GM23338 (cell line): ENCODE measurements at regions not wholly inside any gene's neighbourhood (a gene's known extent, or its start where the extent isn't known, plus 50 kb on each side); places are given as distances from the start of the nearest gene placed in this dataset.

ENCODE experiments used
- CREB1 ChIP-seq: fragments of 250-450 bp; sonication (Bioruptor Pico); IDR thresholded peaks from 2 replicates; pipeline ENCODE4 v1.5.0; 2020; ENCODE audit warnings: low read depth, mild to moderate bottlenecking, moderate library complexity
- EZH2 ChIP-seq: fragments of 200-600 bp; sonication (generic); IDR thresholded peaks from one replicate; pipeline ENCODE4 v1.8.0; 2017; ENCODE audit warnings: antibody characterized with exemption, mild to moderate bottlenecking, low read depth; ENCODE audit not compliant: unreplicated experiment
- JUNB ChIP-seq: IDR thresholded peaks from one replicate; pipeline ENCODE4 v1.6.1; 2016; ENCODE audit warnings: antibody characterized with exemption; ENCODE audit not compliant: unreplicated experiment
- POLR2AphosphoS5 ChIP-seq: IDR thresholded peaks from 2 replicates; pipeline ENCODE4 v1.6.1; 2016; ENCODE audit warnings: antibody characterized with exemption, low read depth
- STAT1 ChIP-seq: IDR thresholded peaks from one replicate; pipeline ENCODE4 v1.6.1; 2016; ENCODE audit warnings: antibody characterized with exemption; ENCODE audit not compliant: unreplicated experiment
- ZNF114 ChIP-seq: fragments of 250-450 bp; sonication (Bioruptor Pico); IDR thresholded peaks from 2 replicates; pipeline ENCODE4 v1.5.0; 2020; ENCODE audit warnings: mild to moderate bottlenecking, moderate library complexity
- ZNF331 ChIP-seq: fragments of 250-450 bp; sonication (Bioruptor Pico); IDR thresholded peaks from 2 replicates; pipeline ENCODE4 v1.5.0; 2020; ENCODE audit warnings: low read depth, mild to moderate bottlenecking, moderate library complexity
- TF ChIP-seq, protein P1 (sequence below): IDR thresholded peaks from 2 replicates; pipeline ENCODE4 v1.6.1; 2016; ENCODE audit warnings: antibody characterized with exemption
- TF ChIP-seq, protein P2 (sequence below), 2 experiments: fragments of 200-600 bp in 1 of 2; sonication (generic) in 1 of 2; conservative IDR thresholded peaks; 2 replicates each; pipeline versions ENCODE4 v1.5.1 to v1.6.1; 2016 to 2017; ENCODE audit warnings: antibody characterized with exemption in 2 of 2, low read depth in 2 of 2, mild to moderate bottlenecking in 2 of 2, moderate library complexity in 1 of 2
- TF ChIP-seq, protein P3 (sequence below): IDR thresholded peaks from one replicate; pipeline ENCODE4 v1.6.1; 2018; ENCODE audit warnings: antibody characterized with exemption; ENCODE audit not compliant: unreplicated experiment

- TF ChIP-seq, protein P1, sequence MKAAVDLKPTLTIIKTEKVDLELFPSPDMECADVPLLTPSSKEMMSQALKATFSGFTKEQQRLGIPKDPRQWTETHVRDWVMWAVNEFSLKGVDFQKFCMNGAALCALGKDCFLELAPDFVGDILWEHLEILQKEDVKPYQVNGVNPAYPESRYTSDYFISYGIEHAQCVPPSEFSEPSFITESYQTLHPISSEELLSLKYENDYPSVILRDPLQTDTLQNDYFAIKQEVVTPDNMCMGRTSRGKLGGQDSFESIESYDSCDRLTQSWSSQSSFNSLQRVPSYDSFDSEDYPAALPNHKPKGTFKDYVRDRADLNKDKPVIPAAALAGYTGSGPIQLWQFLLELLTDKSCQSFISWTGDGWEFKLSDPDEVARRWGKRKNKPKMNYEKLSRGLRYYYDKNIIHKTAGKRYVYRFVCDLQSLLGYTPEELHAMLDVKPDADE: no peak
- TF ChIP-seq, protein P2, sequence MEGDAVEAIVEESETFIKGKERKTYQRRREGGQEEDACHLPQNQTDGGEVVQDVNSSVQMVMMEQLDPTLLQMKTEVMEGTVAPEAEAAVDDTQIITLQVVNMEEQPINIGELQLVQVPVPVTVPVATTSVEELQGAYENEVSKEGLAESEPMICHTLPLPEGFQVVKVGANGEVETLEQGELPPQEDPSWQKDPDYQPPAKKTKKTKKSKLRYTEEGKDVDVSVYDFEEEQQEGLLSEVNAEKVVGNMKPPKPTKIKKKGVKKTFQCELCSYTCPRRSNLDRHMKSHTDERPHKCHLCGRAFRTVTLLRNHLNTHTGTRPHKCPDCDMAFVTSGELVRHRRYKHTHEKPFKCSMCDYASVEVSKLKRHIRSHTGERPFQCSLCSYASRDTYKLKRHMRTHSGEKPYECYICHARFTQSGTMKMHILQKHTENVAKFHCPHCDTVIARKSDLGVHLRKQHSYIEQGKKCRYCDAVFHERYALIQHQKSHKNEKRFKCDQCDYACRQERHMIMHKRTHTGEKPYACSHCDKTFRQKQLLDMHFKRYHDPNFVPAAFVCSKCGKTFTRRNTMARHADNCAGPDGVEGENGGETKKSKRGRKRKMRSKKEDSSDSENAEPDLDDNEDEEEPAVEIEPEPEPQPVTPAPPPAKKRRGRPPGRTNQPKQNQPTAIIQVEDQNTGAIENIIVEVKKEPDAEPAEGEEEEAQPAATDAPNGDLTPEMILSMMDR (conservative IDR thresholded peaks at IDR 0.05; ENCODE audit: low read depth in 2 of 2): no peak
- TF ChIP-seq EZH2 (no peak), ZNF331 (no peak), POLR2AphosphoS5 (no peak), ZNF114 (CRISPR knock-in tag) (no peak), JUNB (no peak), CREB1 (CRISPR knock-in tag) (no peak), STAT1 (no peak)
- TF ChIP-seq, protein P3, sequence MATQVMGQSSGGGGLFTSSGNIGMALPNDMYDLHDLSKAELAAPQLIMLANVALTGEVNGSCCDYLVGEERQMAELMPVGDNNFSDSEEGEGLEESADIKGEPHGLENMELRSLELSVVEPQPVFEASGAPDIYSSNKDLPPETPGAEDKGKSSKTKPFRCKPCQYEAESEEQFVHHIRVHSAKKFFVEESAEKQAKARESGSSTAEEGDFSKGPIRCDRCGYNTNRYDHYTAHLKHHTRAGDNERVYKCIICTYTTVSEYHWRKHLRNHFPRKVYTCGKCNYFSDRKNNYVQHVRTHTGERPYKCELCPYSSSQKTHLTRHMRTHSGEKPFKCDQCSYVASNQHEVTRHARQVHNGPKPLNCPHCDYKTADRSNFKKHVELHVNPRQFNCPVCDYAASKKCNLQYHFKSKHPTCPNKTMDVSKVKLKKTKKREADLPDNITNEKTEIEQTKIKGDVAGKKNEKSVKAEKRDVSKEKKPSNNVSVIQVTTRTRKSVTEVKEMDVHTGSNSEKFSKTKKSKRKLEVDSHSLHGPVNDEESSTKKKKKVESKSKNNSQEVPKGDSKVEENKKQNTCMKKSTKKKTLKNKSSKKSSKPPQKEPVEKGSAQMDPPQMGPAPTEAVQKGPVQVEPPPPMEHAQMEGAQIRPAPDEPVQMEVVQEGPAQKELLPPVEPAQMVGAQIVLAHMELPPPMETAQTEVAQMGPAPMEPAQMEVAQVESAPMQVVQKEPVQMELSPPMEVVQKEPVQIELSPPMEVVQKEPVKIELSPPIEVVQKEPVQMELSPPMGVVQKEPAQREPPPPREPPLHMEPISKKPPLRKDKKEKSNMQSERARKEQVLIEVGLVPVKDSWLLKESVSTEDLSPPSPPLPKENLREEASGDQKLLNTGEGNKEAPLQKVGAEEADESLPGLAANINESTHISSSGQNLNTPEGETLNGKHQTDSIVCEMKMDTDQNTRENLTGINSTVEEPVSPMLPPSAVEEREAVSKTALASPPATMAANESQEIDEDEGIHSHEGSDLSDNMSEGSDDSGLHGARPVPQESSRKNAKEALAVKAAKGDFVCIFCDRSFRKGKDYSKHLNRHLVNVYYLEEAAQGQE: no peak
Measured at GRCh38 chr7:113764401-113765035, 154.3 kb downstream of the PPP1R3A start.
